ENCODE measurements at regions not wholly inside any gene's neighbourhood (a gene's known extent, or its start where the extent isn't known, plus 50 kb on each side); places are given as distances from the start of the nearest gene placed in this dataset.

DNA sequence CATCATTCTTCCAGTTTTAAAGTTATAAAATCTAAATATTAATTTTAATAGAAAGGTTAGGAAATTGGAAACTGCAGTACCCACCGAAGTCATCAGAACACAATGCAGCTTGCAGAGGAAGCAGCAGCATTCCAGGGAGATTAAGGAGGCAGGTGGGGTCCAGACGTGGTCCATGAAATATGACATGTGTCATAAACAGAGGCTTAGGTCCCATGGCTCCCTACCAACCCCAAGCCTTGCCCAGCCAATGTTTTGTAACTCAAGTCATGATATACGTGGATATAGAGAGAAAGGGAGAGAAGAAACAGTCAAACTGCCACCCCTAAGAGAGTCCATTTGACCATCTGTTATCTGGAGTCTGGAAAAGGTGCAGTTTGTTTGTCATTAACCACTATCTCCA, 670.0 kb downstream of the TOX3 start:
- Mint-ChIP-seq H3K27me3 (ENCODE audit: insufficient read depth) (no peaks in the 10 kb centered on the region), H3K4me1 (ENCODE audit: low read depth) (peaks cover 62% of the 10 kb centered on the region), H3K4me3 (no peak overlapping the region), H3K9me3 (no peaks in the 10 kb centered on the region), H3K27ac (no peak overlapping the region), H3K36me3 (ENCODE audit: low read depth) (no peaks in the 10 kb centered on the region)
- TF ChIP-seq, protein P1, sequence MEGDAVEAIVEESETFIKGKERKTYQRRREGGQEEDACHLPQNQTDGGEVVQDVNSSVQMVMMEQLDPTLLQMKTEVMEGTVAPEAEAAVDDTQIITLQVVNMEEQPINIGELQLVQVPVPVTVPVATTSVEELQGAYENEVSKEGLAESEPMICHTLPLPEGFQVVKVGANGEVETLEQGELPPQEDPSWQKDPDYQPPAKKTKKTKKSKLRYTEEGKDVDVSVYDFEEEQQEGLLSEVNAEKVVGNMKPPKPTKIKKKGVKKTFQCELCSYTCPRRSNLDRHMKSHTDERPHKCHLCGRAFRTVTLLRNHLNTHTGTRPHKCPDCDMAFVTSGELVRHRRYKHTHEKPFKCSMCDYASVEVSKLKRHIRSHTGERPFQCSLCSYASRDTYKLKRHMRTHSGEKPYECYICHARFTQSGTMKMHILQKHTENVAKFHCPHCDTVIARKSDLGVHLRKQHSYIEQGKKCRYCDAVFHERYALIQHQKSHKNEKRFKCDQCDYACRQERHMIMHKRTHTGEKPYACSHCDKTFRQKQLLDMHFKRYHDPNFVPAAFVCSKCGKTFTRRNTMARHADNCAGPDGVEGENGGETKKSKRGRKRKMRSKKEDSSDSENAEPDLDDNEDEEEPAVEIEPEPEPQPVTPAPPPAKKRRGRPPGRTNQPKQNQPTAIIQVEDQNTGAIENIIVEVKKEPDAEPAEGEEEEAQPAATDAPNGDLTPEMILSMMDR (IDR thresholded peaks at IDR 0.05) = no peak
- DNase-seq = no peak

- H3K4me1 Mint-ChIP-seq (ENCODE audit: low read depth) = peaks cover 62% of the 10 kb centered on the region
- no peaks in the 10 kb centered on the region for H3K27me3 Mint-ChIP-seq (ENCODE audit: insufficient read depth)
- H3K4me3 Mint-ChIP-seq = no peak overlapping the region
- H3K9me3 Mint-ChIP-seq = no peaks in the 10 kb centered on the region
- TF ChIP-seq, protein P1 (IDR thresholded peaks at IDR 0.05) = no peak
- H3K36me3 Mint-ChIP-seq (ENCODE audit: low read depth) = no peaks in the 10 kb centered on the region
- DNase-seq = no peak
- no peak overlapping the region for H3K27ac Mint-ChIP-seq
These were observed 670.4 kb downstream of the TOX3 start for GRCh38 chr16:51876601-51876875.

GRCh38 chr16:51875834-51876600, 670.9 kb downstream of the TOX3 start:
- DNase-seq = no peak
- no peak overlapping the region for H3K4me3 Mint-ChIP-seq

DNA sequence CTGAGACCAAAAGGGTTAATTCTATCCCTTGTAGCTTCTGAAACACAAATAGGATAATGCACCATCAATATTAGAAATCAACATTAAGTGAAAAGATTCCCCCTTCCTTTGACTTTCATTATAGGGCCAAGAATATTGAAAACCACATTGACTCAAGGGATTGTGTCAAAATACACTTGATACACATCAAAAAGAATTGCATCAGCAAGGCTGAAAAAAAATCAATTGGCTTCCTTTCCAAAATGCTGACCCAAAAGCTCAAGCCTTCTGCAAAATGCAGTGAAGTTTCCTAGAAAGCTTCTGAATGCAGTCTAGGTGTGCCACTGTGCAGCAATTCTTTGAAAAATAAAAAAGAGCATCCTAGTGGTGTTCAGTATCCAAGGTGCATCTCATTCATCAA, 674.4 kb downstream of the TOX3 start:
- Mint-ChIP-seq H3K36me3 (ENCODE audit: low read depth) (no peaks in the 10 kb centered on the region), H3K9me3 (no peaks in the 10 kb centered on the region), H3K4me1 (ENCODE audit: low read depth) (peaks cover 44% of the 10 kb centered on the region), H3K27ac (no peak overlapping the region), H3K4me3 (no peak overlapping the region), H3K27me3 (ENCODE audit: insufficient read depth) (no peaks in the 10 kb centered on the region)
- no peak for DNase-seq
- TF ChIP-seq, protein P1 (IDR thresholded peaks at IDR 0.05) = no peak

More at GRCh38 chr16:51875834-51876600, 670.9 kb downstream of the TOX3 start:
- Mint-ChIP-seq H3K4me1 (ENCODE audit: low read depth) (peaks cover 62% of the 10 kb centered on the region), H3K9me3 (no peaks in the 10 kb centered on the region), H3K27ac (no peak overlapping the region), H3K36me3 (ENCODE audit: low read depth) (no peaks in the 10 kb centered on the region), H3K27me3 (ENCODE audit: insufficient read depth) (no peaks in the 10 kb centered on the region)
- TF ChIP-seq, protein P1 (IDR thresholded peaks at IDR 0.05) = no peak

GRCh38 chr16:51870296-51870854, 676.6 kb downstream of the TOX3 start:
- H3K4me3 Mint-ChIP-seq = no peak overlapping the region
- no peak for DNase-seq
- no peaks in the 10 kb centered on the region for H3K9me3 Mint-ChIP-seq
- TF ChIP-seq, protein P1 (IDR thresholded peaks at IDR 0.05) = no peak
- no peak overlapping the region for H3K27ac Mint-ChIP-seq
- peaks cover 29% of the 10 kb centered on the region for H3K4me1 Mint-ChIP-seq (ENCODE audit: low read depth)
- H3K36me3 Mint-ChIP-seq (ENCODE audit: low read depth) = no peaks in the 10 kb centered on the region
- H3K27me3 Mint-ChIP-seq (ENCODE audit: insufficient read depth) = no peaks in the 10 kb centered on the region

Measured in HFFc6 (cell line).